ENCODE measurements at regions not wholly inside any gene's neighbourhood (a gene's known extent, or its start where the extent isn't known, plus 50 kb on each side); places are given as distances from the start of the nearest gene placed in this dataset.

DNA sequence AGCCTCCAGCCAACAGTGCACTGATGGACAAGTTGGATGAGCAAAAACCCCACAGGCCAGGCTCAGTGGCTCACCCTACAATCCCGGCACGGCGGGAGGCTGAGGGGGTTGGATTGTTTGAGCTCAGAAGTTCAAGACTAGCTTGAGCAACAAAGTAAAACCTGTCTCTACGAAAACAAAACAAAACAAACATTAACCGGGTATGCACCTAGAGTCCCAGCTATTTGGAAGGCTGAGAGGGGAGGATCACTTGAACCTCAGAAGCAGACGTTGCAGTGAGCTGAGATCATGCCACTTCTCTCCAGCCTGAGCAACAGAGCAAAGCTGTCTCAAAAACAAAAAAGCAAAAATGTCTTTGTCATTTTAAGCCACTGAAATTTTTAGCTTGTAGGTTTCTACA is 55.1 kb upstream of the DMRT1 start:
- TF ChIP-seq, protein P1, sequence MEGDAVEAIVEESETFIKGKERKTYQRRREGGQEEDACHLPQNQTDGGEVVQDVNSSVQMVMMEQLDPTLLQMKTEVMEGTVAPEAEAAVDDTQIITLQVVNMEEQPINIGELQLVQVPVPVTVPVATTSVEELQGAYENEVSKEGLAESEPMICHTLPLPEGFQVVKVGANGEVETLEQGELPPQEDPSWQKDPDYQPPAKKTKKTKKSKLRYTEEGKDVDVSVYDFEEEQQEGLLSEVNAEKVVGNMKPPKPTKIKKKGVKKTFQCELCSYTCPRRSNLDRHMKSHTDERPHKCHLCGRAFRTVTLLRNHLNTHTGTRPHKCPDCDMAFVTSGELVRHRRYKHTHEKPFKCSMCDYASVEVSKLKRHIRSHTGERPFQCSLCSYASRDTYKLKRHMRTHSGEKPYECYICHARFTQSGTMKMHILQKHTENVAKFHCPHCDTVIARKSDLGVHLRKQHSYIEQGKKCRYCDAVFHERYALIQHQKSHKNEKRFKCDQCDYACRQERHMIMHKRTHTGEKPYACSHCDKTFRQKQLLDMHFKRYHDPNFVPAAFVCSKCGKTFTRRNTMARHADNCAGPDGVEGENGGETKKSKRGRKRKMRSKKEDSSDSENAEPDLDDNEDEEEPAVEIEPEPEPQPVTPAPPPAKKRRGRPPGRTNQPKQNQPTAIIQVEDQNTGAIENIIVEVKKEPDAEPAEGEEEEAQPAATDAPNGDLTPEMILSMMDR (conservative IDR thresholded peaks at IDR 0.05 in 1 of 2, IDR thresholded peaks at IDR 0.05 in 1 of 2; ENCODE audit: low read depth in 1 of 2, low read length in 2 of 2) = no peak
- no peak for TF ChIP-seq EZH2 (IDR thresholded peaks at IDR 0.05; ENCODE audit: low read length, missing control alignments)

Data from fibroblast of lung (primary cell).